ENCODE measurements at regions not wholly inside any gene's neighbourhood (a gene's known extent, or its start where the extent isn't known, plus 50 kb on each side); places are given as distances from the start of the nearest gene placed in this dataset.

DNA sequence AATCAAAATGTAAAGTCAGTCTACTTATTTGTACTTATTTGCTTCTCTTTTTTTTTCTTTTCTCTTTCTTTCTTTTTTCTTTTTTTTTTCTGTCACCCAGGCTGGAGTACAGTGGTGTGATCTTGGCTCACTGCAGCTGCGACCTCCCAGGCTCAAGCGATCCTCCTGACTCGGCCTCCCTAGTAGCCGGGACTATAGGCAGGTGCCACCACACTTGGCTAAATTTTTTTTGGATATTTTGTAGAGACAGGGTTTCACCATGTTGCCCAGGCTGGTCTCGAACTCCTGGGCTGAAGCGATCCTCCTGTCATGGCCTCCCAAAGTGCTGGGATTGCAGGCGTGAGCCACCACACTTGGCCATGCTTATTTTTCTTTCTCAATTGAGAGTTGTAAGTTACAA lies 98.8 kb upstream of the ZBTB40 start:
- TF ChIP-seq, protein P1, sequence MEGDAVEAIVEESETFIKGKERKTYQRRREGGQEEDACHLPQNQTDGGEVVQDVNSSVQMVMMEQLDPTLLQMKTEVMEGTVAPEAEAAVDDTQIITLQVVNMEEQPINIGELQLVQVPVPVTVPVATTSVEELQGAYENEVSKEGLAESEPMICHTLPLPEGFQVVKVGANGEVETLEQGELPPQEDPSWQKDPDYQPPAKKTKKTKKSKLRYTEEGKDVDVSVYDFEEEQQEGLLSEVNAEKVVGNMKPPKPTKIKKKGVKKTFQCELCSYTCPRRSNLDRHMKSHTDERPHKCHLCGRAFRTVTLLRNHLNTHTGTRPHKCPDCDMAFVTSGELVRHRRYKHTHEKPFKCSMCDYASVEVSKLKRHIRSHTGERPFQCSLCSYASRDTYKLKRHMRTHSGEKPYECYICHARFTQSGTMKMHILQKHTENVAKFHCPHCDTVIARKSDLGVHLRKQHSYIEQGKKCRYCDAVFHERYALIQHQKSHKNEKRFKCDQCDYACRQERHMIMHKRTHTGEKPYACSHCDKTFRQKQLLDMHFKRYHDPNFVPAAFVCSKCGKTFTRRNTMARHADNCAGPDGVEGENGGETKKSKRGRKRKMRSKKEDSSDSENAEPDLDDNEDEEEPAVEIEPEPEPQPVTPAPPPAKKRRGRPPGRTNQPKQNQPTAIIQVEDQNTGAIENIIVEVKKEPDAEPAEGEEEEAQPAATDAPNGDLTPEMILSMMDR (IDR thresholded peaks at IDR 0.05; ENCODE audit: low read depth, low read length, poor library complexity, severe bottlenecking), result no peak
- no peak for TF ChIP-seq EZH2phosphoT487 (IDR thresholded peaks at IDR 0.05; ENCODE audit: borderline replicate concordance, low read length)
